ENCODE measurements at regions not wholly inside any gene's neighbourhood (a gene's known extent, or its start where the extent isn't known, plus 50 kb on each side); places are given as distances from the start of the nearest gene placed in this dataset.

DNA sequence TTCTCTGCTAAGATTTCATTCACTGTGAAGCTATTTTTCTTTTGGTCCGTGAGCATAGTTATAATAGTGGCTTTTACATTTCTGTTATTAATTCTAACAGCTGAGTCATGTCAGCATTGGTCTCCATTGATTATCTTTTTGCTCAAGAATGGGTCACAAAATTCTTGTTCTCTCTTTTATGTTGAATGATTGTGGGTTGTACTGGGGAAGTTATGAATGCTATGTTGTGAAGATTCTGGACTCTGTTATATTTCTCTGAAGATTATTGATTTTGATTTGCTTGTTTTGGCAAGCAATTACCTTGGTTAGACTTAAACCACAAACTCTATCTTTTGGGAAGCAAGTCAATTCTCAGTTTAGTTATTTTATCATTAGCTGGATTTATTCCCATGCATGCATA, 98.8 kb downstream of the IRX5 start:
- Histone ChIP-seq H4K91ac (ENCODE audit: insufficient read depth, low read depth, low read length) (no peak overlapping the region), H4K8ac (ENCODE audit: low read depth in 2 of 2, low read length in 2 of 2) (no peak overlapping the region), H4K5ac (ENCODE audit: low read depth, low read length) (no peak overlapping the region), H3K36me3 (ENCODE audit: control insufficient read depth, insufficient read depth, low read length) (no peaks in the 10 kb centered on the region), H2AK5ac (ENCODE audit: low read depth, low read length) (no peak overlapping the region), H3K23ac (ENCODE audit: low read depth, low read length) (no peak overlapping the region), H3K79me1 (ENCODE audit: low read depth in 1 of 2, low read length in 2 of 2) (no peaks in the 10 kb centered on the region), H3K4me1 (ENCODE audit: control insufficient read depth, insufficient read depth, low read length) (no peaks in the 10 kb centered on the region), H3K27me3 (ENCODE audit: control insufficient read depth, insufficient read depth, low read length) (no peaks in the 10 kb centered on the region), H3K4me3 (ENCODE audit: insufficient read depth, low read depth, low read length) (no peak overlapping the region), H3K4me2 (ENCODE audit: low read depth, low read length) (no peak overlapping the region), H4K20me1 (ENCODE audit: insufficient read depth, low read length) (no peaks in the 10 kb centered on the region), H2AK9ac (replicated peaks; ENCODE audit: low read depth, low read length, poor library complexity) (no peak overlapping the region), H2BK5ac (ENCODE audit: low read depth, low read length, poor library complexity, severe bottlenecking) (no peak overlapping the region), H3K4ac (ENCODE audit: low read depth, low read length) (no peak overlapping the region), H2AFZ (replicated peaks; ENCODE audit: low read length, poor library complexity) (no peak overlapping the region), H3K18ac (ENCODE audit: low read depth, low read length) (no peak overlapping the region), H3K9me3 (ENCODE audit: control insufficient read depth, insufficient read depth, low read length) (no peaks in the 10 kb centered on the region), H2BK120ac (ENCODE audit: low read depth, low read length) (no peak overlapping the region), H2BK20ac (ENCODE audit: low read depth, low read length) (no peak overlapping the region), H2BK15ac (ENCODE audit: low read depth, low read length) (no peak overlapping the region), H3K14ac (replicated peaks; ENCODE audit: low read depth, low read length) (no peak overlapping the region), H3K9ac (ENCODE audit: low read depth, low read length) (no peak overlapping the region), H3K9me1 (ENCODE audit: insufficient read depth, low read length) (no peaks in the 10 kb centered on the region), H3K56ac (ENCODE audit: extremely low read depth, insufficient read depth, low read length) (no peak overlapping the region), H3K27ac (ENCODE audit: insufficient read depth, low read length) (no peak overlapping the region)
- TF ChIP-seq FOS (IDR thresholded peaks at IDR 0.05; ENCODE audit: low read depth, low read length) (no peak), MAFK (IDR thresholded peaks at IDR 0.05; ENCODE audit: low read depth, low read length) (no peak), NFE2L2 (IDR thresholded peaks at IDR 0.05; ENCODE audit: low read depth, low read length) (no peak), MAZ (IDR thresholded peaks at IDR 0.05; ENCODE audit: borderline replicate concordance, low read depth, low read length) (no peak)
- DNase-seq (no peak), ATAC-seq (ENCODE audit: low read depth) (no peak)
- ChIA-PET CTCF (no interaction called here), POLR2A (ENCODE audit: unreplicated experiment) (no interaction called here)
- WGBS, 2 experiments (ENCODE audit: extremely low coverage in 2 of 2, insufficient read length in 1 of 2) = no CpG with 5 or more reads among the region's 1 CpG
- intact Hi-C loops (cut with micrococcal nuclease) (no loop called here), dilution Hi-C loops (cut with HindIII; ENCODE audit: low sequenced_read_pairs, unreplicated experiment) (no loop called here), in situ Hi-C loops (cut with MboI; ENCODE audit: low sequenced_read_pairs) (no loop called here)
- BruUV-seq (replicated peaks) = no TSS peak

Measured in IMR-90 (cell line).